Gastroesophageal sphincter (tissue), 3 donors: ENCODE measurements at regions not wholly inside any gene's neighbourhood (a gene's known extent, or its start where the extent isn't known, plus 50 kb on each side); places are given as distances from the start of the nearest gene placed in this dataset.

Source experiments
- CTCF ChIP-seq, 4 experiments: fragments of 200-600 bp in 2 of 4; fragments of 450-650 bp in 2 of 4; sonication (generic) in 1 of 4; IDR thresholded peaks; one replicate each; pipeline ENCODE4 v1.5.1; 2017 to 2019; ENCODE audit warnings: antibody characterized with exemption in 4 of 4, mild to moderate bottlenecking in 2 of 4, moderate library complexity in 2 of 4
- EP300 ChIP-seq: sonication (generic); formaldehyde crosslinking; IDR thresholded peaks from one replicate; pipeline ENCODE4 v1.6.1; 2017; ENCODE audit warnings: antibody characterized with exemption, mild to moderate bottlenecking
- POLR2A ChIP-seq, 2 donors: fragments of 450-650 bp; IDR thresholded peaks; one replicate each; pipeline ENCODE4 v1.6.1; 2017; ENCODE audit warnings: antibody characterized with exemption in 2 of 2, mild to moderate bottlenecking in 2 of 2, moderate library complexity in 1 of 2

DNA sequence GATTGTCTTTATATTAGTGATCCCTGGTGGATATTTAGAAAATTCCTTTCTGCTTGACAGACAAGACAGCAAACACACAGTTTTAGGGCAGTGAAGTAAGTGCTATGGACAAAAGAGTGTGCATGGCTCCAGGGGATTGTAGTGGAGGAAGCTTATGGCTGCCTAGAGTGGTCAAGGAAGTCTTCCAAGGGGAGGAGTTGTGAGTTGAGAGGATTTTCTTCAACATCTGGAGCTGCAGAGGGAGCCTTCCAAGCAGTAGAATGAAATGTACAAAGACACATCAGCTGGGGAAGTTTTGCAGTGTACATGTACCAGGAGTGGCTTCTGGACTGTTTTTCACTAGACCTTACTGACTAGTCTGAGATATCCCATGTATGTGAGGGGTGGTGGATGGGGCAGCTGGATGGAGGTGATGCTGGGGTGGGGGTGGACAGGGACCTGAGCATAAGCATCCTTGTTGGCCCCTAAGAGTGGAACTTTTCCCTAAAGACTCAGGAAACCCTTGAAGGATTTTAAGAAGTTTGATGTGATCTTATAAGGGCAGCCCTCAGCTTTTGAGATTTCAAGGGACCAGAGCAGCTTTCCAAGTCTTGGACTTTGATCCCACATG lies 160.5 kb upstream of the TAPT1 start:
- TF ChIP-seq CTCF (IDR thresholded peaks at IDR 0.05) (no peak), POLR2A (IDR thresholded peaks at IDR 0.05) (no peak), EP300 (no peak)
